Esophagus squamous epithelium (tissue), 5 donors: ENCODE measurements at regions not wholly inside any gene's neighbourhood (a gene's known extent, or its start where the extent isn't known, plus 50 kb on each side); places are given as distances from the start of the nearest gene placed in this dataset.

Experiments used
- DNase-seq: peaks from one replicate; lab custom pipeline; 2025; lab: John Stamatoyannopoulos, UW
- H3K27ac ChIP-seq, 4 donors: fragments of 200-600 bp; sonication (generic); one replicate each; pipeline ENCODE4 v1.5.1; 2016 to 2019; ENCODE audit warnings: mild to moderate bottlenecking in 1 of 4
- H3K27me3 ChIP-seq, 4 donors: fragments of 200-600 bp; sonication (generic); 1 replicate in 3 of 4; 2 replicates in 1 of 4; pipeline versions ENCODE4 v1.5.1 to v1.6.0; 2017 to 2021; ENCODE audit warnings: antibody characterized with exemption in 1 of 4
- H3K36me3 ChIP-seq, 3 donors: fragments of 200-600 bp; sonication (generic); one replicate each; pipeline ENCODE4 v1.5.1; 2016 to 2019
- H3K4me1 ChIP-seq, 3 donors: fragments of 200-600 bp; sonication (generic); one replicate each; pipeline ENCODE4 v1.5.1; 2017 to 2019
- H3K4me3 ChIP-seq, 4 donors: fragments of 200-600 bp; sonication (generic); 1 replicate in 3 of 4; 2 replicates in 1 of 4; pipeline ENCODE4 v1.5.1; 2016 to 2019; ENCODE audit warnings: mild to moderate bottlenecking in 2 of 4, moderate library complexity in 1 of 4
- H3K9me3 ChIP-seq, 3 donors: fragments of 200-600 bp; sonication (generic); one replicate each; pipeline ENCODE4 v1.5.1; 2016 to 2019
- CTCF ChIP-seq, 6 experiments: fragments of 450-650 bp in 4 of 6; fragments of 200-600 bp in 2 of 6; sonication (generic) in 2 of 6; IDR thresholded peaks; one replicate each; pipeline ENCODE4 v1.5.1; 2016 to 2019; ENCODE audit warnings: antibody characterized with exemption in 6 of 6, mild to moderate bottlenecking in 4 of 6, moderate library complexity in 4 of 6
- POLR2A ChIP-seq, 4 donors: fragments of 450-650 bp; IDR thresholded peaks; one replicate each; pipeline ENCODE4 v1.6.1; 2017; ENCODE audit warnings: antibody characterized with exemption in 4 of 4, mild to moderate bottlenecking in 4 of 4, moderate library complexity in 3 of 4
- WGBS, 2 donors: methylation state at CpG; one replicate each; pipeline ENCODE4 v1.1.5; 2018; 5-methylcytosine and 5-hydroxymethylcytosine counted together
- intact Hi-C: fragments of 100-400 bp; cut with DNase I; formaldehyde crosslinking; loops from one replicate; pipeline ENCODE4 v1.15.0; 2022
- donor health status: DM: yes; HTN: yes; CAD: no.

- no peak for TF ChIP-seq CTCF (IDR thresholded peaks at IDR 0.05)
- peaks cover 0 to 14% (median 5%) of the 10 kb centered on the region in 3 donors for H3K9me3 ChIP-seq
- DNase-seq, result no peak
- H3K4me3 ChIP-seq, result no peak overlapping the region
- H3K27ac ChIP-seq, result no peak overlapping the region
- no peaks in the 10 kb centered on the region for H3K36me3 ChIP-seq
- intact Hi-C loops, result no loop called here
- no peaks in the 10 kb centered on the region for H3K4me1 ChIP-seq
- H3K27me3 ChIP-seq, result no peaks in the 10 kb centered on the region
- 80 to 82% methylated on average over 2 to 3 of the region's 4 CpGs for WGBS, 2 donors
Measured at GRCh38 chr2:183390109-183390508, 265.9 kb downstream of the NUP35 start.

- intact Hi-C loops, result no loop called here
- no peak for DNase-seq
- Histone ChIP-seq H3K36me3 (no peaks in the 10 kb centered on the region), H3K9me3 (no peaks in the 10 kb centered on the region), H3K4me3 (no peak overlapping the region), H3K4me1 (no peaks in the 10 kb centered on the region), H3K27me3 (no peaks in the 10 kb centered on the region), H3K27ac (no peak overlapping the region)
- no peak for TF ChIP-seq POLR2A (IDR thresholded peaks at IDR 0.05)
- no peak for TF ChIP-seq CTCF (IDR thresholded peaks at IDR 0.05)
- 69 to 87% methylated on average over 2 to 3 of the region's 7 CpGs for WGBS, 2 donors
Measured at GRCh38 chr2:183404392-183404791, 280.1 kb downstream of the NUP35 start.

- Histone ChIP-seq H3K27me3 (no peaks in the 10 kb centered on the region), H3K36me3 (no peaks in the 10 kb centered on the region), H3K4me1 (no peaks in the 10 kb centered on the region), H3K4me3 (no peak overlapping the region), H3K9me3 (no peaks in the 10 kb centered on the region), H3K27ac (no peak overlapping the region)
- intact Hi-C loops, result no loop called here
- TF ChIP-seq POLR2A (IDR thresholded peaks at IDR 0.05), result no peak
- no peak for TF ChIP-seq CTCF (IDR thresholded peaks at IDR 0.05)
- no peak for DNase-seq
- 0% methylated on average over 1 of the region's 1 CpG for WGBS, 2 donors
Measured at GRCh38 chr2:183408562-183408961, 284.3 kb downstream of the NUP35 start.

- Histone ChIP-seq H3K27me3 (no peaks in the 10 kb centered on the region), H3K9me3 (no peaks in the 10 kb centered on the region), H3K4me1 (no peaks in the 10 kb centered on the region), H3K4me3 (no peak overlapping the region), H3K27ac (no peak overlapping the region), H3K36me3 (no peaks in the 10 kb centered on the region)
- intact Hi-C loops, result no loop called here
- DNase-seq, result no peak
- TF ChIP-seq POLR2A (IDR thresholded peaks at IDR 0.05), result no peak
- no peak for TF ChIP-seq CTCF (IDR thresholded peaks at IDR 0.05)
Measured at GRCh38 chr2:183409662-183410061, 285.4 kb downstream of the NUP35 start.

- no peaks in the 10 kb centered on the region for H3K4me1 ChIP-seq
- TF ChIP-seq CTCF (IDR thresholded peaks at IDR 0.05) (no peak), POLR2A (IDR thresholded peaks at IDR 0.05) (no peak)
- no peaks in the 10 kb centered on the region for H3K27me3 ChIP-seq
- H3K9me3 ChIP-seq, result no peaks in the 10 kb centered on the region
- 18 to 82% methylated on average over 1 to 2 of the region's 4 CpGs for WGBS, 2 donors
- intact Hi-C loops, result no loop called here
- H3K27ac ChIP-seq, result no peak overlapping the region
- H3K4me3 ChIP-seq, result no peak overlapping the region
- H3K36me3 ChIP-seq, result no peaks in the 10 kb centered on the region
- DNase-seq, result no peak
Measured at GRCh38 chr2:183416753-183417152, 292.5 kb downstream of the NUP35 start.
